ENCODE measurements at regions not wholly inside any gene's neighbourhood (a gene's known extent, or its start where the extent isn't known, plus 50 kb on each side); places are given as distances from the start of the nearest gene placed in this dataset.

DNA sequence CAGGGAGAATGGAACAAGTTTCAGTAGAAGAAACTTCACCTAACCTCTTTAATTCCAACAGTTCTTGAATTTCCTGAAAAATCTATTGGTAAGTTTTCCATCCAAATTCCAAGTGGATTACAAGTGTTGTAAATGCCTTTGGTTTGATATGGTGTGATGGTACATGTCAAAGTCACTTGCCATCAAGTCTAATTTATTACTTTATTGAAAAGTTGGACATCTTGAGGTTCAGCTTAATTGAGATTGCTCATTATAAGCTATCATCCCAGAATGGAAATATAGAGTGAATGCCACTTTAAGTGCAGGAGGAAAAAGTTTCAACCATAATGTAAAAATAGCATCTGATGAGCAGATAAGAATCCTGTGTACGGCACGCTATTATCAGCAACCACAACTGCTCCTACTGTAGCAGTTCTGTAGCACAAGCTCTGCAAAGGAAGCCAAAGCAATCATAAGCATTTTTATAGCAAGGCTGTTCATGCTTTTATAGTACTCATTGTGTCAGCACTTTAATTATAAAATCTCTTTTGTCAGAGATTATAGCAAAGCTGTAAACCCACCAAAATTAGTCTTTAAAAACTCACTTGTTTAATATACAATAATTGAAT, 991.8 kb upstream of the PHF14 start:
- DNase-seq (ENCODE audit: low read depth), result no peak

DNA sequence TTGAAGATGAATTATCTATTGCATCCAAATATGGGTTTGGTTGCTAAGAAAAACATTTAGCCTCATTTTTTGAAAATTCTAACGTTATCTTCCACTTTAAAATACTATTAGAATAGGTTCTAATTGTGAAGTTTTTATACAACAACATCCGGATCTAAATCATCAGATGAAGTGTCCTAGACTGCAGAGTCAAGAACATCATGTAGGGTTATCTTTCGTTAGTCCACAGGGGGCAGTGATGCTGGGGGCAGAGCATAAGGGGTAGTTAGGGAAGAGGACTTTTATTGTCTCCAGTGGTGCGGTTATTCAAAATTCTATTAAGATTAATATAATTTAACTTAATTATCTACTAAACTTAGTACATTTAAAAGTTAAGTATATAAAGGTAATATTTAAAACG, 990.6 kb upstream of the PHF14 start:
- DNase-seq (ENCODE audit: low read depth), result no peak

DNA sequence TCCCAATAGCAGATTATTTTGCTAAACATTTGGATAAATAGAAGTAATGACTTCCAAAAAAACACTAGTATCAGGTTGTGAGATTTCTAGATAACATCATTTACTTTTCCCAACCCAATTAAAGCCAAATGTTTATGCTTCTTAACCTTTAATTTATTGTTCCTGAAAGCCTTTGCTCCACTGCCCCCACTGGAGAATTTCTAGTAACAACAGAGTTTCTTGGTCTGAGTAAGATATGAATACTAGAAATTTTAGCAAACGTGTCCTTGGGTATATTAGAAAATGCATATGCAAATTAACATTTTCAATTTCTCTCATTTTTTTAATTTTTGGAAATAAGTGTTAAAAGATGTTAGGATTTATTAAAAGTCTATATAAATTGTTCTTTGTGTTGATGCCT, 958.0 kb upstream of the PHF14 start:
- DNase-seq (ENCODE audit: low read depth), result no peak

DNA sequence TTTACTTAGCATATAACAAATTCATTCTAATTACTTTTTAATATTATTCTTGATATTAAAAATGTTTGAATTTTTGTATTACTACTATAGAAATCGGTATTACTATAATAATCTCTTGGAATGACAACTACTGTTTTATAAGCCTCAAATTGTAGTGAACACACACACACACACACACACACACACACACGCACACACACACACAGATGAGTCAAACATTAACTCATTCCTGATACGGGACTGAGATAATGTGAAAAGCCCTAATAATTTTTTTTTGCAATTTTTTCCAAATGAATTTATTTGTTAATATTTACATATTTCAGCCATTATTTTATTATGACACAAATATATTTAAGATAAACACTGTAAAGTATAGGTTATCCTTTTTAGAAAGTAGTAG, 951.2 kb upstream of the PHF14 start:
- no peak for DNase-seq (ENCODE audit: low read depth)

- DNase-seq (ENCODE audit: low read depth), result peak; percentile 2
Measured at GRCh38 chr7:10022957-10023356, 950.7 kb upstream of the PHF14 start.

DNA sequence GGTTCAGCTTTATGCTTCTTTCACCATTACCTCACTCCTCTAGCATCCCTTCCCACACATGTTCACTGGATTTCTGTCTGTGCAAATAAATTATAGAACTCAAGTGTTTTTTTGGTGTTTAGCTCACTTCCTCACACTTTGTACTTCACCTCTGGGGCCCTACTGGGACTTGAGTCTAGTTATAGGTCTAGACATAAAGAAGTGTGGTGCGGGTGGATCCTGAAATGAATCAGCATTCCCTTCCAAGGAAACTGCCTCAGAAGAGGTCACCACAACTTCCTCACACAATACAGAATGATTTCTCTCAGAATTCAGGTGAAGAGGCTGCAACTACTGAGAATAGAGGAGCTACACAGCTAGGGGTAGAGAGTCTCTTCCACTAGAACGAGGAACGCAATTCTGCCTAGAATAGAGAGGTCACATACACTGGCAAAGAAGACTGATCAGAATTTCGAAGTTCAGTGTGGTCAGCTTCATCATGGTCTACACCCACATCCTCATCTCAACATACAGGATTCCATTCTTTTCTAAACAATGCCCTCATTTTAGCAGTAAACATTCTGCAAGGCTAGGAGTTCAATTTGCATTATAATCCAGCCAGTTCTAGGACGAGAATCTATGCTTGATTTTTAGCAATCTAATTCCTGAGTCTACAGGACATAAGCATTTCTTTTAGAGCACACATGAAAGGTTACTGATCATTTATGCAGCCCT, 938.7 kb upstream of the PHF14 start:
- DNase-seq (ENCODE audit: low read depth), result no peak

DNA sequence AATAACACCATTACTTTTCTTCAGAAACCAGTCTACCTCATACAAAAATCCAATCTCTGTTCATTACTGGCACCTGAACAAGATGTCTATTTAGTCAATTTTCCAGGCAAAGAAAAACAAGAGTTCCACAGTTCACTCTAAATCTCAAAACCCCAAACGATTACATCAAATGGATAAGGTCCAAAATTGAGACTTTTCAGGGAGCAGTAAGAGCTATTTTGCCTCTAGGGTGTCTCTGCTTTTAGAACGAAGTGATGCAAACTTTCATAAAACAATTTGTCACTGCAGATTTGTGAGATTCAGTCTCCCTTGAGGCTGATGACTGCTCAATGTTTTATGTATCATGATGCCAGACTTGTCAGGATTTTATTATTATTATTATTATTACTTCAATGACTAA, 937.0 kb upstream of the PHF14 start:
- no peak for DNase-seq (ENCODE audit: low read depth)

- no peak for DNase-seq (ENCODE audit: low read depth)
Measured at GRCh38 chr7:10038351-10038750, 935.3 kb upstream of the PHF14 start.

- no peak for DNase-seq (ENCODE audit: low read depth)
Measured at GRCh38 chr7:10040674-10041073, 933.0 kb upstream of the PHF14 start.

DNA sequence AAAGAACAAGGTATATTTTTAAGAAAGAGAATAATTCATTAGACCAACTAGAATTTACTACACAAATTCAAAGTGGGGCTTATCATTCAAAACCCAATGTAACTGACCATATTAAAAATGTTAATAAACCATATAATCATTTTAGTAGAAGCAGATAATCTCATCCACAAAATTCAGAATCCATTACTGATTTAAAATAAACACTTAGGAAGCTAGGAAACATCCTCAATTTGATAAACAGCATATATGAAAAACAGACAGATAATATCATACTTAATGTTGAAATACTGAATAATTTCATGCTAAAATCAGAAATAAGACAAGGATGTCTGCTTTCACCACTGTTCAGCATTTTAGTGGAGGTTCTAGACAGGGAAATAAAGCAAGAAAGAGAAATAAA, 902.8 kb upstream of the PHF14 start:
- DNase-seq (ENCODE audit: low read depth), result no peak

- no peak for DNase-seq (ENCODE audit: low read depth)
Measured at GRCh38 chr7:10075866-10076265, 897.8 kb upstream of the PHF14 start.

DNA sequence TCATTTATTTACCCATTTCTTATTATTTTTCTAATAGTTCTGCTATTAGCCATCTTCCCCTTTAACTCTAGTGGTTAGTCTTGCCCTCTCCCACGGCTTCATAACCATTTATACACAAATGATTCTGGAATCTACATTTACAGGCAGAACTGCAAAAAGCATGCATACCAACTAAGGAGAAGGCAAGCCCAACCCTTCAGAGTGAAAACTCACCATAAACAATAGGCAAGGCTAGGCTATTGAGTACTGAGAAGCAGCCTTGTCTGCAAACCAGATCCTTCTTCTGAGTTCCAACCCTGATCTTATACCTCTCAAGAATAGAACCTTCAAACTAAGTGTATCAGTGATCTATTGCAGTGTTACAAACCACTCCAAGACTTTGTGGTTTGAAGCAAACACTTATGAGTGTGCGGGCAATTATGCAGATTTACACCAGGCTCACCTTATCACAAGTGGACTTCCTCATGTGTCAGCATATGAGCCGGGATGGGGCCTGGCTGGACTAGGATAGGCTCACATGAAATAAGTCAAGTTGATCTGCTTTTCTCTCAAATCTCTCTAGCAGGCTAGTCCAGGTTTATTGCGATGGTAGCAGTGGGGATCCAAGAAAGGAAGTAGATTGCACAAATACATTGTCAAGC, 896.9 kb upstream of the PHF14 start:
- no peak for DNase-seq (ENCODE audit: low read depth)

- no peak for DNase-seq (ENCODE audit: low read depth)
Measured at GRCh38 chr7:10079572-10079971, 894.1 kb upstream of the PHF14 start.

GRCh38 chr7:10082896-10083295, 890.8 kb upstream of the PHF14 start:
- no peak for DNase-seq (ENCODE audit: low read depth)

GRCh38 chr7:10083766-10084165, 889.9 kb upstream of the PHF14 start:
- no peak for DNase-seq (ENCODE audit: low read depth)

DNA sequence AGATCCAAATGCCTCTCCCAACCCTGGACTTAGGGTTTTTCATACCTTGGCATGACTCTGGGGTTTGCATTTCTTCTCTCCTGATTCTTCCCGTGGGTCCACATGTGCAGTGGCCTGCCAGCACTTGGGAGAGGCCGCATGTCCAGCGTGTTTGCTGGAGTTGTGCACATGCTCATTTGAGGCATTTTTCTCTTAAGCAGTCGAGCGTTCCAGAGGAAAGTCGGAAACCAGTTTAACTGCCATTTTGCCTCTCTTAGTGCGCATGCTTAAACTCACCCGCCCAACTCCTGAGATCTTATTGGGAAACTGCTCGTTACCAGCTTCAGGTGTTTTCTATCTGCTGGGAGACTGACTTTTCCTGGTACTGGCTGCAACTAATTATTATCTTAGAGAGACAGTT, 888.4 kb upstream of the PHF14 start:
- no peak for DNase-seq (ENCODE audit: low read depth)

- DNase-seq (ENCODE audit: low read depth), result no peak
Measured at GRCh38 chr7:10100572-10100971, 873.1 kb upstream of the PHF14 start.

GRCh38 chr7:10101351-10101750, 872.3 kb upstream of the PHF14 start:
- no peak for DNase-seq (ENCODE audit: low read depth)

GRCh38 chr7:10104292-10104691, 869.4 kb upstream of the PHF14 start:
- DNase-seq (ENCODE audit: low read depth), result no peak

GRCh38 chr7:10106609-10107008, 867.1 kb upstream of the PHF14 start:
- no peak for DNase-seq (ENCODE audit: low read depth)

DNA sequence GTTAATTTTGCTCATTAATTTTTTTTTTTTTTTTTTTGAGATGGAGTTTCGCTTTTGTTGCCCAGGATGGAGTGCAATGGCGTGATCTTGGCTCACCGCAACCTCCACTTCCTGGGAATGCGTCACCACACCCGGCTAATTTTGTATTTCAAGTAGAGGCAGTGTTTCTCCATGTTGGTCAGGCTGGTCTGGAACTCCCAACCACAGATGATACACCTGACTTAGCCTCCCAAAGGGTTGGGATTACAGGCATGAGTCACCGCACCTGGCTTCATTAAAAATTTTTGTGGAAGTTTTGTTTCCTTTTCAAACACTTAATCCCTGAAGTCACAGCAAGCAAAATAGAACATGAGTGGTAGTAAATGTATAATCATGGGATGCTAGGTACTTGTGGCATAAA, 857.2 kb upstream of the PHF14 start:
- no peak for DNase-seq (ENCODE audit: low read depth)

GRCh38 chr7:10117815-10118214, 855.9 kb upstream of the PHF14 start:
- no peak for DNase-seq (ENCODE audit: low read depth)

DNA sequence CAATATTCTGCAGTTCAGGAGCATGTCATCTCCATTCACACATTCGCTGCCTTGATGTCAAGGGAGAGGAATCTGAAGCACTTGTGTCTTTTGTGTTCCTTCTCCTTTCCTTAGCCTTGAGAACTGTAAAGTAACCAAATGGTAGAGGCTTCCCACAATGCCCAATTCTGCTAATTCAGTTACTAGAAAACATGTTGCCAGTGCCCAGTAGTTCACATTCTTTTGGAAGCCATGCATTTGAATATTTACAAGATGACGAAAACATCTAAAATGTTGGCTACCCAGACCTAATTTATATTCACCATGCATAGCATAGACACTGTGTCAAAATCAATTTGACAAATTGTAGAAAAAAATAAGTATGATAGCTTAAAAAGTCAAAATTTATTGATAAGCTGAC, 852.7 kb upstream of the PHF14 start:
- DNase-seq (ENCODE audit: low read depth), result no peak

DNA sequence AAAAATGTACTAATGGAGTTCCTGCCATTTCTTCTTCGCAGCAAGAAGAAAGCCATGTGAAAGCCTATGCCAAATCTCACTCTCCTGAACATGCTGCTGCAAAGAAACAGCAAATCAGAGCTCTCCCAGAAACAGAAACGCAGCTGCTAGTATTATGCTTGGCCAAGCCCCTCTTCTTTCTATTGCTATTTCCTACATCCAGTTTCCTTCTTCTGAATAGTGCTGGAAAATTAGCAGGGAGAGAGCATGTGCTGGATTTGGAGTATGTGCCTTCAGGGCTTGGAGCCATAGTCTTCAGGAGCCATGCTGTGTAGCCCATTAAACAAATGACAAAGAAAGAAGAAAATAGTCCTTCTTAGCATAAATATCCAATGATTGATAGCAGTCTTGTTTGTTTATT, 852.0 kb upstream of the PHF14 start:
- DNase-seq (ENCODE audit: low read depth), result no peak
